HG03354 (cell line): ENCODE measurements at regions not wholly inside any gene's neighbourhood (a gene's known extent, or its start where the extent isn't known, plus 50 kb on each side); places are given as distances from the start of the nearest gene placed in this dataset.
"Not testable (repeated sequence)": the region's sequence is repeated elsewhere in the genome, so short reads cannot be mapped to it uniquely, and the experiment has no call there.

Experiments
- ATAC-seq: cut with Tn5 transposase; IDR thresholded peaks from one replicate; pipeline ENCODE4 v1.9.1; 2021; ENCODE audit warnings: mild to moderate bottlenecking; ENCODE audit not compliant: unreplicated experiment, poor library complexity, severe bottlenecking

- no peak for ATAC-seq
Measured at GRCh38 chr13:83065108-83065507, 817.2 kb downstream of the SLITRK1 start.

DNA sequence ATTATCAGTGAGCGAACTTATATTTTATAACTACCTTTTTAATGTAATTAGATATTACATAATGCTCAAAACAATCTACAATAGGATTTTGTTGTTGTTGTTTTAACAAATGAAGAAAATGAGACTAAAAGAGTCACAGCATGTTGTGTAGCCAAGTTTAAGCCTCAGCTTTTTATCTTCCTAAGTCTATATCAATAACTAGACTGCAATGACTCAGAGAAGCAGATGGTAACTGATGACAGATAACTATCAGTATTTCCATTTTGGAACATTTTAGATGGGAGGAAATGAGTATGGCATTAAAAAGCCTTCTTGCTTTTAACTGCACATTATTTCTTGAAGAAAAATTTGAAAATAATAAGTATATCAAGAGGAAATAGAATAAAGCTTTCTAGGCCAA, 825.2 kb downstream of the SLITRK1 start:
- no peak for ATAC-seq

GRCh38 chr13:83056269-83056668, 826.0 kb downstream of the SLITRK1 start:
- no peak for ATAC-seq

DNA sequence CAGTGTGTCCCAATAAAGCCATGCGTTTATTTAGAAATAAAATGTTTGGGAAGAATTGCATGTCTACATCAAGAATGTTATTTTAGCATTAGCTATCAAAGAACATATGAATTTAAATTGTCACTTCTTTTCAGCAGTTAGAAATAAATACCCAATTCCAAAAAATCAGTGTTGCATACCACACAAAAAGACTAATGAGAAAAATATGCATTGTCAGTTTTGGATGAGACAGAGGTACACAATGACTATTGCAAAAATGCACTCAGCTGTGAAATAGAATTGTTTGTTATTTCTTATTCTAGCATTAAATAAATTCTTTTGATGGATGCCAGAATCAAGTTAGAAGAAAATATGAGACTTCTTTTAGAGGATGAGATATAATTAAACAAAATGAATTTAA, 833.9 kb downstream of the SLITRK1 start:
- ATAC-seq, result no peak

DNA sequence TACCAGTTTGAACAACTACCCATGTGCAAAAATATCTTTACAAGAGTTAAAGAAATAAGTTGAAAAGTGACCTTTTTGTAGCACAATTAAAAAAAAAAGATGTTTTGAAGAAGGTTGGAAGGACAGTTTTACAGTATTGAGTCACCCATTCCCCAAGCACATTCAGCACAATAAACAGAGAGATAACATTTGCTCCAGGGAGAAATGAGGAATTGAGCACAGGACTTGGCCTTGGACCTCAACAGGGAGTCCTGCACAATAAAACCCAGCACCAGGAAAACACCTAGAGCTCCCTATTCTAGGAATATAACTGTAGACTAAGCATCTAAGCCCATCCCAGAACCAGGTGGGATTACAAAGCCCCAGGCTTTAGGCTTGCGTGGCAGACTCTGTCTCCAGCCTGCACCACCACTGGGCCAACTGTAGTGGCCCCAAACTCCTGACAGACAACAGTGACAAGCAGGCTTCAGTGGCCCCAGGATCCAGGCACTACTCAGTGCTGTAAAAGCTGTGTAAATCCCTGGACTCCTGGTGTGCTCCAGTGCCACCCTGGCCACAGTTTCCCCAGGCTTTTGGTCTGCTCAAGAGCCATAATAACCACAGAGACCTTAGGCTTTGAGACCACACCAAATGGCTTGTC, 857.2 kb downstream of the SLITRK1 start:
- no peak for ATAC-seq

DNA sequence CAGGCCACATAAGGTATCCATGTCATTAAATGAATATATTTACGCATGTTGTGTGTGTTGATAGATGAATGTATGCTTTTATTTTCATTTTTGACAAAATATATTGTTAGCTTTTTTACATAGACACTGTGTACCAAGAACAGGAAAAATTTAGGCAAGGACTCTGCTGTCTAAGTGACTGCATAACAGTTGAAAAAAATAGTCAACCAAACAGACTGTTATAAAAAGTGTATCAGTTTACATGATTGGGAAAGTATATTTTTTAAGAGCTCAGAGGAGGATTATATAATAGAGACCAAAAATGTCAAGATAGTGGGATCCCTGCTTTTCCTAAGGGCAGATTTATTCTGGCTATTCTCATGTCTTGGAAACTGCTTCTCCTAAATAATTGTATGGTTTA, 858.0 kb downstream of the SLITRK1 start:
- no peak for ATAC-seq

DNA sequence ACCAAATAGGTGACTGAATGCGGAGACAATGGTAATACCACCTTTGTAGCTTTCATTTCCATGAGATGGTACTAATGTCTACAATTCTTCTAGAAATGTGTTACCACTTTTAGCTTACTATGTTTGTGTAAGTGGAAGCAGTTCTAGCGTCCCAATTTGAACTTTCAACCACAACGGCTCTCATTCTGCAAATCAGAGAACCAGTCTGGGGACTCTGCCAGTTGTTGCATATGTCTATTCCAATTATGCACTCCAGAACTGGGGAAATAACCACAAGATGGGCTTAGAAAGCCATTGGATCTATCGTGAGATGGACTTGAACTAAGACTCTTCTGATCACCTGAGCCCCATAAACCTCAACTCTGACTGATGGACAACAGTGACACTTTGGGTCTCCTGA, 862.3 kb downstream of the SLITRK1 start:
- ATAC-seq, result no peak

DNA sequence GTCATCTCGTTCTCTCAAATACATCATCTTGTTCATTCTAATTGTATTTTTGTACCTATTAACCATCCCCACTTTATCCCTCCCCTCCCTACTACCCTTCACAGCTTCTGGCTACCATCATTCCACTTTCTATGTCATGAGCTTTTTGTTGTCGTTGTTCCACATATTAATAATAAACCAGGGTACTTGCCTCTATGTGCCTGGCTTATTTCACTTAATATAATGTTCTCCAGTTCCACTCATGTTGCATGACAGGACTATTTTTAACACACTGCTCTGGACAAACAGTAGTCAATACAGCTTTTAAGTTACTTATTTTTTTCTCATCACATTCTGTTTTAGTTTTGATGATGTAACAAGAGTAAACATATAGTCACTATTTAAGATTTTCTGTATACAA, 872.3 kb downstream of the SLITRK1 start:
- no peak for ATAC-seq

DNA sequence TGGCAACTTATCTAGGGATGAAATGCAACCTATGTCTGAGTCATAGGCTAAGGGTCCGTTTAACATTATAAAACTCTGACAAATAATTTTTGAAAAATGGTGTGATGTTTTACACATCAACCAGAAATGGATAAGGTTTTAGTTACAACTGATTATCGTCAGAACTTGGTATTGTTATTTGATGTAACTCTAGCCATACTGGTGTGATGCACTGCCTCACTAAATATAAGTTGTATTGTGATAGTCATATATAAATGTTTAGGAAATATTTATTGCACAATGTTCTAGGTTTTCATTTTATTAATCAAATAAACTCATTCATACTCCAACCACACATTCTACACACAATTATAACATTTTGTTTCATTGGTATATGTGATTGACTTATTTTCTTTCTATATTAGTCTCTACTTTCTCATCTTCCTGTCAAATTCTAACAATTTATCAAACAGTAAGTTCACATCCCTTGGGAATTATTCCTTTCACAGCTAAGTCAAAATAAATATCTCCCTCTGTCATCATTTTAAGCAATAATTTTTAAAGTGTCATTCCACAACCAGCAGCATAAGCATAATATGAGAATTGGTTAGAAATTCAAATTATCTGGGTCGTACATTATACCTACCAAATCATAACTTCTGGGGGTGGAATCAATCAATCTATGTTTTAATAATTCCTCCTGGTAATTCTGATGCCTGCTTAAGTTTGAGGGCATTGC, 873.9 kb downstream of the SLITRK1 start:
- no peak for ATAC-seq

- no peak for ATAC-seq
Measured at GRCh38 chr13:83007226-83007625, 875.0 kb downstream of the SLITRK1 start.

DNA sequence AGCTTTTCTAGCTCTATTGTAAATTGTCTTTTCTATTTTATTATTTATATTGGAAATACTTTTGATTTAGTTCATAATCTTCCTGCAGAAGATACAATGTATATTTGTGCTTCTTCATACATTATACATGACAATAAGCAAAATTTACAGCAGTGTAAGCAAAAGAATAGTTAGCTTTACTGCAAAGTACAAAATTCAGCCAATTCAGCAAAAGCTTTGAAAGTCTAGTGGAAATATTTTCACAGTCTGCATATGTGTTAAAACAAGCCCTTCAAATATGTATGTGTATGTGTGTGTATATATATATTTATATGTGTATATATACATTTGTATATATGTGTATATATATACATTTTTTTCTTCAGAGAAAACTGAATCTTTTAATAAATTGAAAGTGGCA, 879.1 kb downstream of the SLITRK1 start:
- no peak for ATAC-seq

GRCh38 chr13:82993417-82993816, 888.9 kb downstream of the SLITRK1 start:
- no peak for ATAC-seq

DNA sequence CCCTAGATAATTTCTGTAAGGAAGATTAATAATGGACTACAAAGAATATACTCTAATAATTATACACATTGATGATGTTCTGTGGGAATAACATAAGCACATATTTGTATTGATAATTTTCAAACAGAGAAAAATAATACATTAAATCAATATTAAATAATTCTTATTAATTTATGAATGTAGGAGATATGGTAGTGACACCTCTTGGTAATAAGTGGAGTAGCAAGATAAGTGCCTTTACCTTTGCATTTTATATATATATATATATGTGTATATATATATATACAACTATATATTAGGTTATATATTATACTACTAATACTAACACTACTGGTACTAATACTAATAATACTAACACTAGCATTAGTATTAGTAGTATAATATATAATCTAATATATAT, 905.8 kb downstream of the SLITRK1 start:
- no peak for ATAC-seq

GRCh38 chr13:82963226-82964099, 918.8 kb downstream of the SLITRK1 start:
- ATAC-seq, result no peak

- no peak for ATAC-seq
Measured at GRCh38 chr13:82962397-82962796, 919.9 kb downstream of the SLITRK1 start.

- ATAC-seq, result no peak
Measured at GRCh38 chr13:82961757-82962156, 920.5 kb downstream of the SLITRK1 start.

DNA sequence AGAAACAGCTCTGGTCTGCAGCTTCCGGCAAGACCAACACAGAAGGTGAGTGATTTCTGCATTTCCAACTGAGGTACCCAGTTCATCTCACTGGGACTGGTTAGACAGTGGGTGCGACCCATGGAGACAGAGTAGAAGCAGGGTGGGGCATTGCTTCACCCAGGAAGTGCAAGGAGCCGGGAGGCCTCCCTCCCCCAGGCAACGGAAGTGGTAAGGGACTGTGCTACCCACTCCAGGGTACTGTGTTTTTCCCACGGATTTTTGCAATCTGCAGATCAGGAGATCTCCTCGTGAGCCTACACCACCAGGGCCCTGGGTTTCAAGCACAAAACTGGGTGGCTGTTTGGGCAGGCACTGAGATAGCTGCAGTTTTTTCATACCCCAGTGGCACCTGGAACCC, 929.9 kb downstream of the SLITRK1 start:
- ATAC-seq, result not testable (repeated sequence)

- ATAC-seq, result no peak
Measured at GRCh38 chr13:82947683-82948082, 934.6 kb downstream of the SLITRK1 start.

- ATAC-seq, result no peak
Measured at GRCh38 chr13:82947191-82947621, 935.1 kb downstream of the SLITRK1 start.

DNA sequence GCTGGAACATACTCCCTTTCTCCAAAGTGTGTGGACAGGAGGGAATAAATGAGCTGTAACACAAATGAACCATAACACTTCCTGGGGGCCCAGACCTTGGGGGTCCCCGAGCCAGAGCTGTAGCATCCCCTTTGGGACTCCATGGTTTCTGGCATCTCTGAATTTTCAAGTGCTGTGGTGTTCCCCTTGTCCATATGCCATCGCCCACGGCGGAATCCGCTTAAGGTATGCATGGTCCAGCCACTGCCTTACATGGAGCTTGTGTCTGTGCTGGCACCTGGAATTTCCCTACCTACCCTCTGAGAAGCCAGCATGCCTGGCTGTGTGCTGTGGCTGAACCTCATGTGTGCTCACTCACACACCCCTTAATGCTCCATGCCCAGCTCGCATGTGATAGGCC, 943.6 kb downstream of the SLITRK1 start:
- no peak for ATAC-seq

GRCh38 chr13:82934000-82934399, 948.3 kb downstream of the SLITRK1 start:
- ATAC-seq, result no peak
